ENCODE measurements at regions not wholly inside any gene's neighbourhood (a gene's known extent, or its start where the extent isn't known, plus 50 kb on each side); places are given as distances from the start of the nearest gene placed in this dataset.

DNA sequence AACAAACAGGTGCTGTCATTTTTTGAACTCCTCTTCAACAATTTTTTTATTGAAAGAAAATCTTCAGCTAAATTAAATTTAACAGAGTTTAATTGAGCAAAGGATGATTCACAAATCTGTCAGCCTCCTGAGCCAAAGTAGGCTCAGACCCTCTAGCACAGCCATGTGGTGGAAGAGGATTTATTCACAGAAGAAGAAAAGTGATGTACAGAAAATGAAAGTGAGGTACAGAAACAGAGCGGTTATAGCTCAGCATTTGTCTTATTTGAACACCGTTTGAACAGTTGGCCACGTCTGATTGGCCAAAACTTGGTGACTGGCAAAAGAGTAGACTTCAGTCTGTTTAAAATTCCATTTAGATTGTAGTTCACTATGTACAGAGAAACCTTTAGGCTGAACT, 217.3 kb downstream of the SPANXN1 start:
- TF ChIP-seq, protein P1, sequence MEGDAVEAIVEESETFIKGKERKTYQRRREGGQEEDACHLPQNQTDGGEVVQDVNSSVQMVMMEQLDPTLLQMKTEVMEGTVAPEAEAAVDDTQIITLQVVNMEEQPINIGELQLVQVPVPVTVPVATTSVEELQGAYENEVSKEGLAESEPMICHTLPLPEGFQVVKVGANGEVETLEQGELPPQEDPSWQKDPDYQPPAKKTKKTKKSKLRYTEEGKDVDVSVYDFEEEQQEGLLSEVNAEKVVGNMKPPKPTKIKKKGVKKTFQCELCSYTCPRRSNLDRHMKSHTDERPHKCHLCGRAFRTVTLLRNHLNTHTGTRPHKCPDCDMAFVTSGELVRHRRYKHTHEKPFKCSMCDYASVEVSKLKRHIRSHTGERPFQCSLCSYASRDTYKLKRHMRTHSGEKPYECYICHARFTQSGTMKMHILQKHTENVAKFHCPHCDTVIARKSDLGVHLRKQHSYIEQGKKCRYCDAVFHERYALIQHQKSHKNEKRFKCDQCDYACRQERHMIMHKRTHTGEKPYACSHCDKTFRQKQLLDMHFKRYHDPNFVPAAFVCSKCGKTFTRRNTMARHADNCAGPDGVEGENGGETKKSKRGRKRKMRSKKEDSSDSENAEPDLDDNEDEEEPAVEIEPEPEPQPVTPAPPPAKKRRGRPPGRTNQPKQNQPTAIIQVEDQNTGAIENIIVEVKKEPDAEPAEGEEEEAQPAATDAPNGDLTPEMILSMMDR (IDR thresholded peaks at IDR 0.05), result no peak
- H3K4me3 ChIP-seq, result no peak overlapping the region
- intact Hi-C loops (cut with DNase I; ENCODE audit: low total_unique reads), result no loop called here

DNA sequence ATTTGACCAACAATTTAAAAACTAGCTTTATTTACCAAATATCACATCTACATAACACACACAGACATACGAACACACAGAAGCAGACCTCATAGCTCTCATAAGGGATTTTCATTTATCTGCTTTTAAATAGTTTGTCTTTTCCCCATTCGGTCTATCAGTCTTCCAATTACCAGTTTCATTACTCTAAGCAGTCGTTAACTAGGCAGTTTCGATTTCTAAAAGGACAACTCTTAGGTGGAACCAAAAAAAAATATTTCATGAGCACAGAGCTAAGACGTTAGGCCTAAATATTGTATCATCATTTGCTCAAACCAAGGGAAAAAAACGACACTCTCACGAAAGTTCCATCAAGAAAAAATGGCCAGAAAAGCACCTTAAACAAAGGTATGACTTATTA, 228.4 kb downstream of the SPANXN1 start:
- Histone ChIP-seq H3K27ac (no peak overlapping the region), H3K4me3 (no peak overlapping the region), H3K36me3 (no peaks in the 10 kb centered on the region), H3K9me3 (no peaks in the 10 kb centered on the region), H3K4me1 (no peaks in the 10 kb centered on the region), H3K27me3 (no peaks in the 10 kb centered on the region)
- DNase-seq, result no peak
- intact Hi-C loops (cut with DNase I; ENCODE audit: low total_unique reads), result no loop called here
- TF ChIP-seq, protein P1 (IDR thresholded peaks at IDR 0.05), result no peak

More for the DNA sequence above, 217.3 kb downstream of the SPANXN1 start:
- Histone ChIP-seq H3K36me3 (no peaks in the 10 kb centered on the region), H3K4me1 (no peaks in the 10 kb centered on the region), H3K9me3 (no peaks in the 10 kb centered on the region), H3K27me3 (no peaks in the 10 kb centered on the region), H3K27ac (no peak overlapping the region)
- no peak for DNase-seq

DNA sequence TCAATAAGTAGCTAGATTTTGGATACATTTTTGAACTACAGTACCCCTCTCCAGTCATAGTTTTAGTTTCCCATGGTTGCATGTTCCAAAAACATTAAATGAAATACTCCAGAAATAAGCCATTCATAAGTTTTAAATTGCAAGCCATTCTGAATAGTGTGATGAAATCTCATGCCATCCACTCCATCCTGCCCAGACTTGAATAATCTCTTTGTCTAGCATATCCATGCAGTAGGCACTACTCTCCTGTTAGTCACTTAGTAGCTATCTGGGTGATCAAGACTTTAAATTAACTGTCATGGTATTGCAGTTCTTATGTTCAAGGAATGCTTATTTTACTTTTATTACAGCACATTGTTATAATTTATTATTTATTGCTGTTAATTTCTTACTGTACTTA, 237.4 kb downstream of the SPANXN1 start:
- Histone ChIP-seq H3K36me3 (no peaks in the 10 kb centered on the region), H3K4me1 (no peaks in the 10 kb centered on the region), H3K9me3 (no peaks in the 10 kb centered on the region), H3K27ac (no peak overlapping the region), H3K4me3 (no peak overlapping the region), H3K27me3 (no peaks in the 10 kb centered on the region)
- TF ChIP-seq, protein P1 (IDR thresholded peaks at IDR 0.05), result no peak
- DNase-seq, result no peak
- intact Hi-C loops (cut with DNase I; ENCODE audit: low total_unique reads), result no loop called here

DNA sequence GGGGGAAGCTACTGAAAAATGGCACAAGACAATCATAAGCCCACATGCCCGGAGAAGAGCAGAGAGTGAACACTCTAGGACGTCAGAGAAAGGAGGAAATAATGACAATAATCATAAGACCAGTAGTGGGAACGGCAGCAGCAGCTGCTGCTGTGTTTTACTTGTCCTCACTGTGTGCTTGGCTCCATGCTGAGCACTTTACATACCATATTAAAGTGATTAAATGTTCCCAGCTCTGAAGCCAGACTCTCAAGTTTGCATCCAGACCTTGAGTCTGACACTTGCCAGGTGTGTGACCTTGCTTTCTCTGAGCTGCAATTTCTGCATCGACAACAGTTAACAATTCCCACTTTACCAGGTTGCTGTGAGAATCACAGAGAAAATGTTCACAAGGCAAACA, 255.4 kb downstream of the SPANXN1 start:
- no peak overlapping the region for H3K27ac ChIP-seq
- H3K36me3 ChIP-seq, result no peaks in the 10 kb centered on the region
- intact Hi-C loops (cut with DNase I; ENCODE audit: low total_unique reads), result no loop called here
- H3K4me3 ChIP-seq, result no peak overlapping the region
- no peaks in the 10 kb centered on the region for H3K27me3 ChIP-seq
- no peak for DNase-seq
- TF ChIP-seq, protein P1 (IDR thresholded peaks at IDR 0.05), result no peak
- no peaks in the 10 kb centered on the region for H3K4me1 ChIP-seq
- H3K9me3 ChIP-seq, result no peaks in the 10 kb centered on the region

DNA sequence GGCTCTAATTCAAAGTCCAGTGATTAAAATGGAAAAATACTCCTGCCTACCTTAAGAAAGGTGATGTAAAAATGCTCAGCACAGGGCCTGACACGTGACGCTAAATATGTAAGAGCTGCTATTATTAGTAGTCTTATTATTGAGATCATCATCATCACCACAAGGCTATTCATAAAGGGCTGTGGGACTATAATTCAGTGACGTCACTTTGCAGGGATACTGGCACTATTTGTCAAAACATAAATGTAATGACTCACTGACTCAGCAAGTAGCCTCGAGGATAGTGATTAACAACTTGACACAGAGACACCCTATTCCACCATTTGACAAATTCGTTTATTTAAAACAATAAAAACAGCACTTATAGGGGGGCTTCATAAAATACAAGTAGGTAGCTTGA, 258.9 kb downstream of the SPANXN1 start:
- Histone ChIP-seq H3K27me3 (no peaks in the 10 kb centered on the region), H3K4me3 (no peak overlapping the region), H3K36me3 (no peaks in the 10 kb centered on the region), H3K27ac (no peak overlapping the region), H3K9me3 (peaks cover 0 to 11% (median 0%) of the 10 kb centered on the region in 3 donors), H3K4me1 (no peaks in the 10 kb centered on the region)
- intact Hi-C loops (cut with DNase I; ENCODE audit: low total_unique reads), result no loop called here
- TF ChIP-seq, protein P1 (IDR thresholded peaks at IDR 0.05), result no peak
- no peak for DNase-seq

DNA sequence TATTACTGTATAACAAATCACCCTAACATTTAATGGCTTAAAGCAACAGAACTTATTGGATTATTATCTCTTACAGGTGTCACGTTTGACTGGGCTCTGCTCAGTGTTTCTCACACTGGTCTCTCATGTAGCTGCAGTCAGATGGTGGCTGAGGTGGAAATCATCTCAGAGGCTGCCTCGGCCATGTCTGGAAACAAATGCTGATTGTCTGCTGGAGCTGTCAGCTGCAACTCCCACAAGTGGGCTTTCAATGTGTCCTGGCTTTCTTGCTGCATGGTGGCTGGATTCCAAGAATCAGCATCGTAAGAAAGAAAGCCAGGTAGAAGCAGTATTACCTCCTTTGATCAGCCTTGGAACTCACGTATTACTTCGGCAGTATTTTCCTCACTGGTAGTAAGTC, 277.6 kb downstream of the SPANXN1 start:
- Histone ChIP-seq H3K36me3 (no peaks in the 10 kb centered on the region), H3K27me3 (no peaks in the 10 kb centered on the region), H3K4me3 (no peak overlapping the region), H3K9me3 (no peaks in the 10 kb centered on the region), H3K4me1 (no peaks in the 10 kb centered on the region), H3K27ac (no peak overlapping the region)
- TF ChIP-seq, protein P1 (IDR thresholded peaks at IDR 0.05), result no peak
- no peak for DNase-seq
- intact Hi-C loops (cut with DNase I; ENCODE audit: low total_unique reads), result no loop called here

Data from tibial artery (tissue), 4 donors.